HG02610 (cell line): ENCODE measurements at regions not wholly inside any gene's neighbourhood (a gene's known extent, or its start where the extent isn't known, plus 50 kb on each side); places are given as distances from the start of the nearest gene placed in this dataset.

Experiments used
- ATAC-seq: cut with Tn5 transposase; IDR thresholded peaks from one replicate; pipeline ENCODE4 v1.9.1; 2021; ENCODE audit warnings: mild to moderate bottlenecking, moderate library complexity; ENCODE audit not compliant: unreplicated experiment

- ATAC-seq = no peak
Observed at GRCh38 chr6:100138346-100139022, 144.5 kb upstream of the MCHR2 start.

GRCh38 chr6:100137759-100138158 lies 143.7 kb upstream of the MCHR2 start:
- no peak for ATAC-seq

GRCh38 chr6:100136590-100136989 lies 142.6 kb upstream of the MCHR2 start:
- no peak for ATAC-seq

- ATAC-seq = no peak
Observed at GRCh38 chr6:100135977-100136376, 142.0 kb upstream of the MCHR2 start.

GRCh38 chr6:100134703-100135102 lies 140.7 kb upstream of the MCHR2 start:
- no peak for ATAC-seq

GRCh38 chr6:100134297-100134696 lies 140.3 kb upstream of the MCHR2 start:
- ATAC-seq = no peak

GRCh38 chr6:100132005-100132404 lies 138.0 kb upstream of the MCHR2 start:
- no peak for ATAC-seq

- no peak for ATAC-seq
Observed at GRCh38 chr6:100130630-100131029, 136.6 kb upstream of the MCHR2 start.

GRCh38 chr6:100126790-100127484 lies 132.9 kb upstream of the MCHR2 start:
- peak; percentile 86 for ATAC-seq

- ATAC-seq = no peak
Observed at GRCh38 chr6:100121854-100122609, 128.0 kb upstream of the MCHR2 start.

GRCh38 chr6:100119261-100119660 lies 125.2 kb upstream of the MCHR2 start:
- ATAC-seq = no peak

GRCh38 chr6:100118301-100118700 lies 124.3 kb upstream of the MCHR2 start:
- no peak for ATAC-seq

GRCh38 chr6:100117680-100118079 lies 123.7 kb upstream of the MCHR2 start:
- ATAC-seq = no peak

GRCh38 chr6:100116411-100117194 lies 122.6 kb upstream of the MCHR2 start:
- peak; percentile 51 for ATAC-seq

- ATAC-seq = no peak
Observed at GRCh38 chr6:100115407-100116101, 121.5 kb upstream of the MCHR2 start.

GRCh38 chr6:100112855-100113508 lies 119.0 kb upstream of the MCHR2 start:
- ATAC-seq = no peak

GRCh38 chr6:100105919-100106529 lies 112.0 kb upstream of the MCHR2 start:
- no peak for ATAC-seq

GRCh38 chr6:100105138-100105537 lies 111.1 kb upstream of the MCHR2 start:
- peak; percentile 44 for ATAC-seq

GRCh38 chr6:100103931-100104330 lies 109.9 kb upstream of the MCHR2 start:
- no peak for ATAC-seq

GRCh38 chr6:100103194-100103593 lies 109.2 kb upstream of the MCHR2 start:
- no peak for ATAC-seq
